NB4 (cell line): ENCODE measurements at regions not wholly inside any gene's neighbourhood (a gene's known extent, or its start where the extent isn't known, plus 50 kb on each side); places are given as distances from the start of the nearest gene placed in this dataset.

Experiments
- POLR2A ChIP-seq: IDR thresholded peaks from 2 replicates; pipeline ENCODE4 v1.6.1; 2011; ENCODE audit warnings: mild to moderate bottlenecking; ENCODE audit not compliant: insufficient read length; ENCODE audit errors: extremely low read depth
- TF ChIP-seq, protein P1 (sequence below): IDR thresholded peaks from one replicate; pipeline ENCODE4 v1.5.1; 2012; ENCODE audit warnings: low read depth, low read length

DNA sequence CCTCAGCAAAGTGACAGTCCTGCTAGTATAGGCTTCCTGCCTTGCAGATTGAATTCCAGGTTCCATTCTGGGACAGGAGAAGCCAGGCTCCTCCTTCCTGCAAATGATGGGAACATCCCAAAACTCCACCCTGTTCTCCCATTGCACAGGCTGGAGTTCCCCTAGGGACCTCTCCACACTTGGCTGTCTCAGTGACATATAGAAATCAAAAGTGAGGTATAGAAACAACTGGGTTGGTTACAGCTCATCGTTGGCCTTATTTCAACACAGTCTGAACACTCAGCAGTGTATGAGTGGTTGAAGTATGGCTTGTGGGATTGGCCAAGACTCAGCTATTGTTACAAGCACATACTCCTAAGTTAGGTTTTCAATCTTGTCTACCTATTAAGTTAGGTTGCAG is 157.8 kb upstream of the FTMT start:
- TF ChIP-seq, protein P1, sequence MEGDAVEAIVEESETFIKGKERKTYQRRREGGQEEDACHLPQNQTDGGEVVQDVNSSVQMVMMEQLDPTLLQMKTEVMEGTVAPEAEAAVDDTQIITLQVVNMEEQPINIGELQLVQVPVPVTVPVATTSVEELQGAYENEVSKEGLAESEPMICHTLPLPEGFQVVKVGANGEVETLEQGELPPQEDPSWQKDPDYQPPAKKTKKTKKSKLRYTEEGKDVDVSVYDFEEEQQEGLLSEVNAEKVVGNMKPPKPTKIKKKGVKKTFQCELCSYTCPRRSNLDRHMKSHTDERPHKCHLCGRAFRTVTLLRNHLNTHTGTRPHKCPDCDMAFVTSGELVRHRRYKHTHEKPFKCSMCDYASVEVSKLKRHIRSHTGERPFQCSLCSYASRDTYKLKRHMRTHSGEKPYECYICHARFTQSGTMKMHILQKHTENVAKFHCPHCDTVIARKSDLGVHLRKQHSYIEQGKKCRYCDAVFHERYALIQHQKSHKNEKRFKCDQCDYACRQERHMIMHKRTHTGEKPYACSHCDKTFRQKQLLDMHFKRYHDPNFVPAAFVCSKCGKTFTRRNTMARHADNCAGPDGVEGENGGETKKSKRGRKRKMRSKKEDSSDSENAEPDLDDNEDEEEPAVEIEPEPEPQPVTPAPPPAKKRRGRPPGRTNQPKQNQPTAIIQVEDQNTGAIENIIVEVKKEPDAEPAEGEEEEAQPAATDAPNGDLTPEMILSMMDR: no peak
- no peak for TF ChIP-seq POLR2A
